Skeletal muscle tissue (tissue), 3 donors: ENCODE measurements at regions not wholly inside any gene's neighbourhood (a gene's known extent, or its start where the extent isn't known, plus 50 kb on each side); places are given as distances from the start of the nearest gene placed in this dataset.

ENCODE experiments used
- H3K27ac ChIP-seq: one replicate; pipeline ENCODE4 v1.7.0; 2013; ENCODE audit warnings: mild to moderate bottlenecking, low read depth, low read length, inconsistent platforms
- H3K27me3 ChIP-seq, 3 donors: one replicate each; pipeline ENCODE4 v1.7.0; 2013; ENCODE audit warnings: low read length in 3 of 3; ENCODE audit not compliant: control insufficient read depth in 3 of 3, insufficient read depth in 3 of 3
- H3K36me3 ChIP-seq, 3 donors: one replicate each; pipeline ENCODE4 v1.7.0; 2013; ENCODE audit warnings: low read length in 3 of 3; ENCODE audit not compliant: control insufficient read depth in 3 of 3, insufficient read depth in 3 of 3
- H3K4me1 ChIP-seq, 3 donors: one replicate each; pipeline ENCODE4 v1.7.0; 2013; ENCODE audit warnings: low read length in 3 of 3, mild to moderate bottlenecking in 3 of 3; ENCODE audit not compliant: control insufficient read depth in 3 of 3, insufficient read depth in 3 of 3
- H3K4me3 ChIP-seq, 3 donors: one replicate each; pipeline ENCODE4 v1.7.0; 2013; ENCODE audit warnings: low read length in 3 of 3
- H3K9ac ChIP-seq, 3 donors: one replicate each; pipeline ENCODE4 v1.7.0; 2013; ENCODE audit warnings: low read length in 3 of 3, mild to moderate bottlenecking in 3 of 3, moderate library complexity in 2 of 3, low read depth in 1 of 3
- H3K9me3 ChIP-seq, 3 donors: one replicate each; pipeline ENCODE4 v1.7.0; 2013; ENCODE audit warnings: low read length in 3 of 3; ENCODE audit not compliant: control insufficient read depth in 3 of 3
- donor health status: Osteomylitis.

- Histone ChIP-seq H3K9ac (no peak overlapping the region), H3K4me1 (no peaks in the 10 kb centered on the region), H3K9me3 (no peaks in the 10 kb centered on the region), H3K27ac (no peak overlapping the region), H3K4me3 (no peak overlapping the region), H3K36me3 (no peaks in the 10 kb centered on the region), H3K27me3 (peaks cover 0 to 4% (median 3%) of the 10 kb centered on the region in 3 donors)
These were observed 144.4 kb downstream of the CCT6B start for GRCh38 chr17:34816848-34817247.

- Histone ChIP-seq H3K27ac (no peak overlapping the region), H3K27me3 (peaks cover 0 to 3% (median 0%) of the 10 kb centered on the region in 3 donors)
These were observed 148.0 kb downstream of the CCT6B start for GRCh38 chr17:34813290-34813689.

GRCh38 chr17:34811561-34811960 is 149.7 kb downstream of the CCT6B start:
- no peak overlapping the region for H3K9ac ChIP-seq
- H3K36me3 ChIP-seq: no peaks in the 10 kb centered on the region
- H3K4me1 ChIP-seq: peaks cover 0 to 3% (median 0%) of the 10 kb centered on the region in 3 donors
- H3K4me3 ChIP-seq: no peak overlapping the region
- no peaks in the 10 kb centered on the region for H3K9me3 ChIP-seq
- no peak overlapping the region for H3K27ac ChIP-seq
- peaks cover 0 to 3% (median 0%) of the 10 kb centered on the region in 3 donors for H3K27me3 ChIP-seq

More at GRCh38 chr17:34813290-34813689, 148.0 kb downstream of the CCT6B start:
- no peaks in the 10 kb centered on the region for H3K36me3 ChIP-seq
- H3K9me3 ChIP-seq: no peaks in the 10 kb centered on the region
- no peak overlapping the region for H3K9ac ChIP-seq
- no peak overlapping the region for H3K4me3 ChIP-seq
- peaks cover 0 to 3% (median 0%) of the 10 kb centered on the region in 3 donors for H3K4me1 ChIP-seq

DNA sequence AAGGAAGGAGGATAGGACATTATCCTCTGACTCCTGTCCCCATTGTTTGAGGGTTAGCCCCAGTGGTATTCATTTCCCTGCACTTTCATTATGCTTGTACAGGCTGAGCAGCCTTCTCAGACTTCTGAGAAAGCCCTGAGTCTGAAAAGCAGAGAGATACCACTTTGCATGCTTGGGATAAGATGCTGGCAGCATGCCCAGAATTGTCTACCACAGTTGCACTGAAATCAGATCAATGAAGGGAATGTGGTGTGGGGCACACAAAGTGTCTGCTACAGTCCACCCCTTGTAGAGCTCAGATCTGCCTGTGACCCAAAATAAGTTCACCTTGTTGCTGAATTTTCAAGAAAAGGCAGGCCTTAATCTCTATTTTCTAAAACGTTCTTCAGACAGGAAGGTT is 160.6 kb downstream of the CCT6B start:
- no peak overlapping the region for H3K9ac ChIP-seq
- H3K27ac ChIP-seq: no peak overlapping the region
- H3K27me3 ChIP-seq: peaks cover 0 to 9% (median 0%) of the 10 kb centered on the region in 3 donors
- no peaks in the 10 kb centered on the region for H3K36me3 ChIP-seq
- H3K9me3 ChIP-seq: no peaks in the 10 kb centered on the region
- no peaks in the 10 kb centered on the region for H3K4me1 ChIP-seq
- no peak overlapping the region for H3K4me3 ChIP-seq

- H3K9ac ChIP-seq: no peak overlapping the region
- H3K4me3 ChIP-seq: no peak overlapping the region
- no peaks in the 10 kb centered on the region for H3K36me3 ChIP-seq
- no peak overlapping the region for H3K27ac ChIP-seq
- H3K4me1 ChIP-seq: no peaks in the 10 kb centered on the region
- H3K9me3 ChIP-seq: no peaks in the 10 kb centered on the region
- H3K27me3 ChIP-seq: peaks cover 0 to 9% (median under 1%) of the 10 kb centered on the region in 3 donors
These were observed 161.5 kb downstream of the CCT6B start for GRCh38 chr17:34799751-34800150.

GRCh38 chr17:34798581-34798980 is 162.7 kb downstream of the CCT6B start:
- no peak overlapping the region for H3K4me3 ChIP-seq
- H3K4me1 ChIP-seq: no peaks in the 10 kb centered on the region
- H3K27me3 ChIP-seq: peaks cover 0 to 12% (median 6%) of the 10 kb centered on the region in 3 donors
- H3K36me3 ChIP-seq: no peaks in the 10 kb centered on the region
- H3K9me3 ChIP-seq: no peaks in the 10 kb centered on the region
- H3K9ac ChIP-seq: no peak overlapping the region
- H3K27ac ChIP-seq: no peak overlapping the region

- H3K36me3 ChIP-seq: no peaks in the 10 kb centered on the region
- H3K27ac ChIP-seq: no peak overlapping the region
- peaks cover 0 to 12% (median 6%) of the 10 kb centered on the region in 3 donors for H3K27me3 ChIP-seq
- no peaks in the 10 kb centered on the region for H3K4me1 ChIP-seq
- no peak overlapping the region for H3K9ac ChIP-seq
- H3K4me3 ChIP-seq: no peak overlapping the region
- no peaks in the 10 kb centered on the region for H3K9me3 ChIP-seq
These were observed 163.5 kb downstream of the CCT6B start for GRCh38 chr17:34797720-34798119.

DNA sequence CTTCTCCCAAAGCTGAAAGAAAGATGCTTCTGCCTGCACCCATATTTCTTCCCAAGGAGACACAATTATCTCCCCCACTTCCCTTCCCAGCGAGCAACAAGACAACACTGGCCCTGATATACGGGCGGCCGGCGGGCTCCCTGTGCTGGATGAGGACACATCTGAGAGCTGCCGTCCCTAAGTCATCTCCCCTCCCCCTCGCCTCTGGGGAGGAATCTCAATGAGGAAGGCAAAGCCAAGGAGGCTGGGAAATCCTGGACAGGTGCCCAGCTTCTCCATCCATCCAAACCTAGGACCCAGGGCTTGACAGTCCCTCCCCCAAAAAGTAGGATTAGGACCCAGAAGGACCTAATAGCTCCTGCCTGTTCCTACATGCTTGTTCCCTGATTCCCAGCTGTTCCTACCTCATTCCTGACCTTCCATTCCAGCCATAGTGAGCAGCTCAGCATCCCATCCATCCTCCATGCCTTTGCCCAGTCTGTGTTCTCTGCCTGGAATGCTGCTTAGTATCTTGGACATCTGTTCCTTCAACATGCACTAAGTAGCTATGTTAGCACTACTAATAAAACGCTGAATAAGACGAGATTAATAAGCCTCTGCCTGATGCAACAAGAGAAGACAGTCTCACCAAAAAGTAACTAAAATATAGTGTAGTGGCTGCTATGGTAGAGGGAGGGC is 167.9 kb downstream of the CCT6B start:
- Histone ChIP-seq H3K4me3 (no peak overlapping the region), H3K27ac (no peak overlapping the region), H3K36me3 (no peaks in the 10 kb centered on the region), H3K9ac (no peak overlapping the region), H3K4me1 (no peaks in the 10 kb centered on the region), H3K9me3 (no peaks in the 10 kb centered on the region), H3K27me3 (peaks cover 0 to 6% (median 3%) of the 10 kb centered on the region in 3 donors)

DNA sequence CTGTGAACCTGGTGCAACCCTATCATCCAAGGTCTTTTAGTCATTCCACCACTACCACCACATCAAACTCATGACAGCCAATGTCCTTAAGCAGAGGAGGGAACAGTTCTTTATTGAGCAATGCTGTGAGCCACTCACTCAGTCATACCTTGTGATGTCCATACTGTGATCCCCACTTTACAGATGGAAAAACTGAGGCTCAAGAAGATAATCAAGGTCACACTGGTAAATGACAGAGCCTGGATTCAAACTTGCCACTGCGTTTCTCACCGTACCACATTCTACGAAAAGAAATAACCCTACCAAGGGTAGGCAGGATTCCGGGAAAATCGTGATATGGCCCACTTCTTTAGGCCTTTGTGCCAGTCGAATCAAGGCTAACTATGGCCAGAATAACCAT is 172.6 kb downstream of the CCT6B start:
- H3K27me3 ChIP-seq: no peaks in the 10 kb centered on the region
- H3K4me3 ChIP-seq: no peak overlapping the region
- H3K27ac ChIP-seq: no peak overlapping the region
- H3K9ac ChIP-seq: no peak overlapping the region
- no peaks in the 10 kb centered on the region for H3K9me3 ChIP-seq
- no peaks in the 10 kb centered on the region for H3K4me1 ChIP-seq
- no peaks in the 10 kb centered on the region for H3K36me3 ChIP-seq

DNA sequence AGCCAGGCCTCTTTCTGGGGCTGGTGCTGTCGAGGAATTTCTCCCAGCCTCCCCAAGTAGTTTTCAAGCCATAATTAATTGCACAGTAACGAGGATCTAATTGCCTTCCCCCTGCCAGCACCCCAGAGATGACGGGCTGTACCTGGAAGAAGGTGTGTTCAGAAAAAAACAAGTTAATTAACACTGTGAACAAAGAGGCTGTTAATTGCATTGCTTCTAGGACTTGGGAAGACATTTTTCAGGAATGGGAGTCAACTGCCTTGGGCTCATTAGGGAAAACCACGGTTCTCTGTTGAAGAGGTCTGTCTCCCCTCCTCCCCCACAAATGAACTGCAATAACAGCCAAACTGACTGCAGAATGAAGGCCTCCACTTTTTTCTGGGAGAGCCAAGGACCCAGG is 176.7 kb downstream of the CCT6B start:
- Histone ChIP-seq H3K9me3 (peaks cover 0 to 9% (median 3%) of the 10 kb centered on the region in 3 donors), H3K27ac (no peak overlapping the region)

More for the DNA sequence above, 176.7 kb downstream of the CCT6B start:
- no peak overlapping the region for H3K9ac ChIP-seq
- no peaks in the 10 kb centered on the region for H3K36me3 ChIP-seq
- H3K4me3 ChIP-seq: no peak overlapping the region
- H3K27me3 ChIP-seq: peaks cover 0 to 2% (median 0%) of the 10 kb centered on the region in 3 donors
- H3K4me1 ChIP-seq: no peaks in the 10 kb centered on the region
